Neuronal stem cell (in vitro differentiated cells): ENCODE measurements at regions not wholly inside any gene's neighbourhood (a gene's known extent, or its start where the extent isn't known, plus 50 kb on each side); places are given as distances from the start of the nearest gene placed in this dataset.
"Not testable (repeated sequence)": the region's sequence is repeated elsewhere in the genome, so short reads cannot be mapped to it uniquely, and the experiment has no call there.

Experiments used
- DNase-seq: peaks from one replicate; pipeline ENCODE4 v3.0.0-alpha.2; 2013; ENCODE audit warnings: low spot score
- H2AFZ ChIP-seq: one replicate; pipeline ENCODE4 v1.6.1; 2013; ENCODE audit warnings: mild to moderate bottlenecking, low read length, inconsistent platforms
- H2AK5ac ChIP-seq: 2 replicates; pipeline ENCODE4 v1.6.1; 2013; ENCODE audit warnings: low read depth, mild to moderate bottlenecking, inconsistent platforms, low read length, moderate library complexity, mixed read lengths
- H2BK120ac ChIP-seq: 2 replicates; pipeline ENCODE4 v1.6.1; 2013; ENCODE audit warnings: low read depth, mild to moderate bottlenecking, inconsistent platforms, low read length, moderate library complexity, mixed read lengths
- H2BK12ac ChIP-seq: one replicate; pipeline ENCODE4 v1.6.1; 2013; ENCODE audit warnings: low read length, inconsistent platforms
- H2BK15ac ChIP-seq: 2 replicates; pipeline ENCODE4 v1.6.1; 2013; ENCODE audit warnings: mild to moderate bottlenecking, low read length, inconsistent platforms, mixed read lengths
- H2BK5ac ChIP-seq: one replicate; pipeline ENCODE4 v1.6.1; 2013; ENCODE audit warnings: inconsistent platforms, mild to moderate bottlenecking, low read length, moderate library complexity
- H3K14ac ChIP-seq: one replicate; pipeline ENCODE4 v1.6.1; 2013; ENCODE audit warnings: low read length, inconsistent platforms
- H3K18ac ChIP-seq: 2 replicates; pipeline ENCODE4 v1.6.1; 2013; ENCODE audit warnings: low read length, inconsistent platforms
- H3K23ac ChIP-seq: 2 replicates; pipeline ENCODE4 v1.6.1; 2013; ENCODE audit warnings: low read depth, mild to moderate bottlenecking, mixed read lengths, low read length, inconsistent platforms; ENCODE audit not compliant: poor library complexity
- H3K27ac ChIP-seq: replicated peaks from 3 replicates; pipeline ENCODE4 v1.5.1; 2013; ENCODE audit warnings: low read length, inconsistent platforms
- H3K27me3 ChIP-seq, 3 experiments: 2 replicates each; pipeline ENCODE4 v1.6.1; 2013; ENCODE audit warnings: low read length in 3 of 3, mild to moderate bottlenecking in 2 of 3, inconsistent platforms in 1 of 3, low read depth in 1 of 3, mixed read lengths in 1 of 3, moderate library complexity in 1 of 3; ENCODE audit not compliant: control insufficient read depth in 3 of 3, insufficient read depth in 3 of 3
- H3K36me3 ChIP-seq, 2 donors: replicated peaks in 1 of 2; 2 replicates each; pipeline ENCODE4 v1.6.1; 2013; ENCODE audit warnings: low read length in 2 of 2; ENCODE audit not compliant: control insufficient read depth in 2 of 2, insufficient read depth in 2 of 2
- H3K4ac ChIP-seq: 2 replicates; pipeline ENCODE4 v1.6.1; 2013; ENCODE audit warnings: inconsistent platforms, mild to moderate bottlenecking, low read length, moderate library complexity
- H3K4me1 ChIP-seq, 2 donors: 1 replicate in 1 of 2; 2 replicates in 1 of 2; pipeline ENCODE4 v1.6.1; 2013; ENCODE audit warnings: low read length in 2 of 2, low read depth in 1 of 2; ENCODE audit not compliant: control insufficient read depth in 2 of 2, insufficient read depth in 1 of 2
- H3K4me2 ChIP-seq: one replicate; pipeline ENCODE4 v1.6.1; 2013; ENCODE audit warnings: mild to moderate bottlenecking, low read length, inconsistent platforms; ENCODE audit not compliant: insufficient read depth, poor library complexity, severe bottlenecking
- H3K4me3 ChIP-seq, 2 donors: 2 replicates each; pipeline ENCODE4 v1.5.1; 2013; ENCODE audit warnings: low read length in 2 of 2, mild to moderate bottlenecking in 2 of 2, inconsistent platforms in 1 of 2, moderate library complexity in 1 of 2
- H3K79me1 ChIP-seq: one replicate; pipeline ENCODE4 v1.6.1; 2013; ENCODE audit warnings: low read depth, mild to moderate bottlenecking, inconsistent platforms, low read length, moderate library complexity
- H3K9ac ChIP-seq: one replicate; pipeline ENCODE4 v1.6.1; 2013; ENCODE audit warnings: mild to moderate bottlenecking, low read depth, low read length, inconsistent platforms; ENCODE audit not compliant: poor library complexity
- H3K9me3 ChIP-seq, 2 donors: replicated peaks in 1 of 2; 2 replicates each; pipeline versions ENCODE3 to v1.6.1; 2013; ENCODE audit warnings: low read length in 2 of 2, mild to moderate bottlenecking in 2 of 2, inconsistent platforms in 1 of 2, low read depth in 1 of 2, mixed read lengths in 1 of 2, moderate library complexity in 1 of 2; ENCODE audit not compliant: control insufficient read depth in 2 of 2, insufficient read depth in 1 of 2
- H4K8ac ChIP-seq: one replicate; pipeline ENCODE4 v1.6.1; 2013; ENCODE audit warnings: low read depth, mild to moderate bottlenecking, inconsistent platforms, low read length, moderate library complexity
- H4K91ac ChIP-seq: one replicate; pipeline ENCODE4 v1.6.1; 2013; ENCODE audit warnings: low read length, low read depth, mild to moderate bottlenecking, inconsistent platforms; ENCODE audit not compliant: poor library complexity
- WGBS, 2 donors: extraction: QIAGEN DNeasy Blood & Tissue Kit; methylation state at CpG; one replicate each; pipeline ENCODE4 v1.1.7; 2013; ENCODE audit warnings: missing lambda C conversion rate in 2 of 2, mixed read lengths in 1 of 2; ENCODE audit not compliant: insufficient read length in 2 of 2, insufficient replicate concordance in 1 of 2; ENCODE audit errors: extremely low coverage in 2 of 2; 5-methylcytosine and 5-hydroxymethylcytosine counted together

GRCh38 chr2:61605245-61605644 lies 67.1 kb upstream of the XPO1 start:
- no peaks in the 10 kb centered on the region for H3K4me1 ChIP-seq
- no peak overlapping the region for H3K14ac ChIP-seq
- H2BK15ac ChIP-seq, result no peak overlapping the region
- H3K23ac ChIP-seq, result no peak overlapping the region
- H3K4me3 ChIP-seq, result no peak overlapping the region
- H3K79me1 ChIP-seq, result no peaks in the 10 kb centered on the region
- H3K36me3 ChIP-seq, result no peaks in the 10 kb centered on the region
- H3K9ac ChIP-seq, result no peak overlapping the region
- H3K27me3 ChIP-seq, result no peaks in the 10 kb centered on the region
- no peak overlapping the region for H2AK5ac ChIP-seq
- no peak for DNase-seq
- no peaks in the 10 kb centered on the region for H3K9me3 ChIP-seq
- H2BK120ac ChIP-seq, result no peak overlapping the region
- no peak overlapping the region for H2AFZ ChIP-seq
- no peak overlapping the region for H3K27ac ChIP-seq
- no peak overlapping the region for H3K4me2 ChIP-seq
- no peak overlapping the region for H4K8ac ChIP-seq
- no peak overlapping the region for H3K18ac ChIP-seq
- H3K4ac ChIP-seq, result no peak overlapping the region
- no CpG with 5 or more reads among the region's 3 CpGs for WGBS, 2 donors
- no peak overlapping the region for H2BK12ac ChIP-seq
- H4K91ac ChIP-seq, result no peak overlapping the region
- no peak overlapping the region for H2BK5ac ChIP-seq

- Histone ChIP-seq H2BK5ac (no peak overlapping the region), H3K79me1 (no peaks in the 10 kb centered on the region)
These were observed 66.3 kb upstream of the XPO1 start for GRCh38 chr2:61604433-61604832.

DNA sequence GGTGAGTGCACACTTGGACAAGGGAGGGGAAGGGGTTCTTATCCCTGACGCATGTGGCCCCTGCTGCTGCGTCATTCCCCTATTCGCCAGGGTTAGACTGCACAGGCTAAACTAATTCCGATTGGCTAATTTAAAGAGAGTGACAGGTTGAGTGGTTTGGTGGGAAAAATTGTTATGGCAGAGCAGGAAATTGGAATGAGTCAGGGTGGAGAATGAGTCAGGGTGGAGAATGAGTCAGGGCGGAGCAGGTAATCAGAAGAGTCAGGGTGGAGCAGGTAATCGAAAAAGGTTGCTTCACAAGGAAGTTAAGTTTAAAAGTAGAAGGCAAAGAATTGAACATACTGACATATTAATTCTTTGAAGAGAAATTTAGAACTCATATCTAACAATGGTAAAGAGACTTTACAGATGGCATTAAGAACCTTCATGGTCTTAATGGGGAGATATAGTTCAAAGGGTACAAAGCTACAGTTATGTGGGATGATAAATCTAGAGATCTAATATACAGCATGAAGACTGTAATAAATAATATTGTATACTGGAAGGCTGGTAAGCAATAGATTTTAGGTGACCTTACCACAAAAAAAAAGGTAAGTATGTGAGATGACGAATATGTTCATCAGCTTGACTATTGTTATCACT lies 60.5 kb upstream of the XPO1 start:
- not testable (repeated sequence) for H4K8ac ChIP-seq, H3K9me3 ChIP-seq, H2AK5ac ChIP-seq, DNase-seq, H3K14ac ChIP-seq, H3K4me1 ChIP-seq, H2BK120ac ChIP-seq, H3K36me3 ChIP-seq, H2BK15ac ChIP-seq, H3K27ac ChIP-seq, H3K4ac ChIP-seq, H3K4me2 ChIP-seq, H4K91ac ChIP-seq, H3K9ac ChIP-seq, H3K4me3 ChIP-seq, H3K18ac ChIP-seq, H2BK5ac ChIP-seq, H3K27me3 ChIP-seq, H3K79me1 ChIP-seq, H2AFZ ChIP-seq, H3K23ac ChIP-seq, H2BK12ac ChIP-seq
- WGBS, 2 donors, result no CpG with 5 or more reads among the region's 7 CpGs

More at GRCh38 chr2:61604433-61604832, 66.3 kb upstream of the XPO1 start:
- Histone ChIP-seq H3K4me3 (no peak overlapping the region), H2AK5ac (no peak overlapping the region), H3K18ac (no peak overlapping the region), H3K9me3 (no peaks in the 10 kb centered on the region), H3K4me2 (no peak overlapping the region), H3K9ac (no peak overlapping the region), H3K4ac (no peak overlapping the region), H3K23ac (no peak overlapping the region), H2AFZ (no peak overlapping the region), H2BK12ac (no peak overlapping the region), H4K91ac (no peak overlapping the region), H3K27ac (no peak overlapping the region), H3K36me3 (no peaks in the 10 kb centered on the region), H3K4me1 (no peaks in the 10 kb centered on the region), H4K8ac (no peak overlapping the region), H2BK120ac (no peak overlapping the region), H2BK15ac (no peak overlapping the region), H3K14ac (no peak overlapping the region), H3K27me3 (no peaks in the 10 kb centered on the region)
- no CpG with 5 or more reads among the region's 2 CpGs for WGBS, 2 donors
- DNase-seq, result no peak

DNA sequence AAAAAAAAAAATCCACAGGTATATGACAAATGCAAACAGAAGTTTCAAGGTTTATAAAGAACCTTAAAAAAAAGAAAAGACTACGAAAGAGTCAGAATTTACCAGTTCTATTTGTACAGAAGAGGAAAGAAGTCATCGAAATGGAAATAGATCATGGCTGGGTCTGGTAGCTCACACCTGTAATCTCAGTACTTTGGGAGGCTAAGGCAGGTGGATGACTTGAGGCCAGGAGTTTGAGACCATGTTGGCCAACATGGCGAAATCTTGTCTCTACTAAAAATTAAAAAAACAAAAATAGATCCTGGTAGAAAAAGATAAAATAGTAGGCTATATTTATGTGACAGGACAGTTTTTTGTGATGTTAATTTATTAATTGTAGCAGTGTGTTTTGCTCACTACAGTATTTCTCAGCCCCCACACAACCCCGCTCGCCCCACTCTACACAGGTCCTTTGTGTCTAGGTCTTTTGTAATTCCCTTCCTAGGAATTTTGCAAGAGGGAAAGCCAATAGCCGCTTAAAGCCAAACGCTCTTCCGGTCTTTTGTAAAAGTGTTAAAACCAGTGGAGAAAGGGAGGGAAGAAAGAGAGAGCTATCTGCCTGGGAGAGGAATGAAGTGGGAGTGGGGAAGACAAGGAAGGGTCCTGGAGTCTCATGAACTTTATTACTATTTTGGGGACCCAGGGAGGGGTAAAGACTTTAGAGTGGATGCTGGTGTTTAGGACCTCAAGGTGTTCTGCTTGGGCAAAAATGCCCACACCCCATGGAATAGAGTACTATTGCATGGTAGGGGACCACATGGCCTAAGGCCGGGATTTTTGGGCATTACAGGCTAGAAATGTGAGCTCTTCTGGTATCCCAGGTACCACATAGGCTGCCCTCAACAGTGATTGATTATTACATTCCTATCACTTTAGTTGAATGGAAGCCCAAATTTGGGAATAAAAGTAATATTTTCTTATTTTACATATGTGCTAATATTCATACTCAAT lies 59.4 kb upstream of the XPO1 start:
- Histone ChIP-seq H2BK15ac (no peak overlapping the region), H3K4ac (no peak overlapping the region), H3K9me3 (no peaks in the 10 kb centered on the region), H3K4me1 (peaks cover 3 to 5% of the 10 kb centered on the region in 2 donors), H3K14ac (no peak overlapping the region), H2BK120ac (no peak overlapping the region), H2AFZ (peak overlapping the region; percentile 80), H3K23ac (no peak overlapping the region), H3K27ac (peak overlapping the region; percentile 37), H3K4me3 (no peak overlapping the region), H4K91ac (no peak overlapping the region), H3K36me3 (no peaks in the 10 kb centered on the region), H2BK5ac (no peak overlapping the region), H3K9ac (no peak overlapping the region), H3K27me3 (no peaks in the 10 kb centered on the region), H4K8ac (no peak overlapping the region), H2BK12ac (no peak overlapping the region), H2AK5ac (no peak overlapping the region), H3K4me2 (no peak overlapping the region), H3K79me1 (no peaks in the 10 kb centered on the region), H3K18ac (no peak overlapping the region)
- DNase-seq, result no peak
- WGBS, 2 donors, result no CpG with 5 or more reads among the region's 9 CpGs
